ENCODE measurements at regions not wholly inside any gene's neighbourhood (a gene's known extent, or its start where the extent isn't known, plus 50 kb on each side); places are given as distances from the start of the nearest gene placed in this dataset.

DNA sequence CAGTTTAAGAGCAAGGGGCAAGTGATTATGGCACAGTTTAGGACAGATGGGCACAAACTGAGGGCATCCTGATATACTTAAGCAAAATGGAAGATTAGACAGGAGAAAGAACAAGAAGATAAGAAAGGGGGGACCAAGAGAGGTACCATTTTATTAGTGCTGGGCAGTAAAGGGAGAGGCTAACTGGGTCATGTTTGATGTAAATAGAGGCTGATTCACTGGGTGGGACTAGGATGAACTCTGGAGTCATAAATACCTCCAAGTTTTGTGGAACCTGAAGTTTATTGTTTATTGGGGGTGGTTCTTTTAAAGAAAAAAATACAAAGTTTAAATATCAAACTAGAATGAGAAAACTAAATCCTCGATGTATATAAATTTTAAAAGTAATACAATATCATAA lies 1067.2 kb upstream of the GYPC start:
- DNase-seq (no peak), ATAC-seq (replicated peaks) (no peak)
- no peak overlapping the region for H3K27ac Mint-ChIP-seq
- no peak overlapping the region for H3K4me3 Mint-ChIP-seq
- H3K4me1 Mint-ChIP-seq (ENCODE audit: low read depth in 2 of 2): no peaks in the 10 kb centered on the region
- peaks cover 14 to 26% of the 10 kb centered on the region in 2 donors for H3K9me3 Mint-ChIP-seq
- H3K36me3 Mint-ChIP-seq (ENCODE audit: insufficient read depth): no peaks in the 10 kb centered on the region
- H3K27me3 Mint-ChIP-seq: no peaks in the 10 kb centered on the region

GRCh38 chr2:125591954-125592353 lies 1064.0 kb upstream of the GYPC start:
- DNase-seq (no peak), ATAC-seq (replicated peaks) (no peak)
- Mint-ChIP-seq H3K4me1 (ENCODE audit: low read depth in 2 of 2) (no peaks in the 10 kb centered on the region), H3K27ac (no peak overlapping the region), H3K27me3 (no peaks in the 10 kb centered on the region), H3K4me3 (no peak overlapping the region), H3K9me3 (peaks cover 14 to 16% of the 10 kb centered on the region in 2 donors), H3K36me3 (ENCODE audit: insufficient read depth) (no peaks in the 10 kb centered on the region)

DNA sequence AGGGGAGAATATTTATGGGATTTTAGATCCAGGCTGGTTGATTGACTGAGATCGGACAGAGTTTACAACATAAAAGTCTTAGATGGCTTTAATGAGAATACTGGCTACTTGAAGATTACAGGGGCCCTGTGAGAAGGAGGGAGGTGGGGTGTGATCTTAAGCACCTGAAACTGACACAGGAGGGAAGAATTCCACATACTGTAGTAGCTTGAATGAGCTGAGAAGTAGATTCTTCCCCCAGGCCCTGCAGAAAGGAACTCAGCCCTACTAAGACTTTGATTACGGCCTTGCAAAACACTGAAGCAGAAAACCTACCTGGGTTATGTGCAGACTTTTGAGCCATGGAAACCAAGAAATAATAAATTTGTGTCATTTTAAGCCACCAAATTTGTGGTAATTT lies 1062.9 kb upstream of the GYPC start:
- DNase-seq: no peak
- Mint-ChIP-seq H3K27ac (no peak overlapping the region), H3K27me3 (no peaks in the 10 kb centered on the region), H3K4me1 (ENCODE audit: low read depth in 2 of 2) (no peaks in the 10 kb centered on the region), H3K9me3 (peaks cover 14 to 16% of the 10 kb centered on the region in 2 donors), H3K4me3 (no peak overlapping the region), H3K36me3 (ENCODE audit: insufficient read depth) (no peaks in the 10 kb centered on the region)
- no peak for ATAC-seq (replicated peaks)

DNA sequence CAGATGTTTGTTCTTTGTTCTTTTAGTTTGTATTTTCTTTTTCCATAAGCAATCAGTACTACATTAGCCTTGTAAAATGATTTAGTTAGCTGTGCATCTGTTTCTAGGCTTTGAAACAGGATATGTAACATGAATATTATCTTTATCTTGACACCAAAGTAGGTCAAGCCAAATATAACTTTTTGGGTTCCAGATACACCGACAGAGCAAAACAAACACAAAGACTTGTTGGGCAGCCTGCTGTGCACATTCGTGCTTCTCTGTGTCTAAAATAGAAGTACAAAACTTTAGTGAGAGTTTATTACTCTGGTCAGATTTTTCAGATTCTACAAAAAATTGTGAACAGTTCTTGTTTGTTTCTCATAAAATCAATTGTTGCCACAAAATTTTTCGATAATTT lies 1059.3 kb upstream of the GYPC start:
- Mint-ChIP-seq H3K36me3 (ENCODE audit: insufficient read depth) (no peaks in the 10 kb centered on the region), H3K9me3 (peaks cover 0 to 5% of the 10 kb centered on the region in 2 donors)
- ATAC-seq (replicated peaks): no peak

DNA sequence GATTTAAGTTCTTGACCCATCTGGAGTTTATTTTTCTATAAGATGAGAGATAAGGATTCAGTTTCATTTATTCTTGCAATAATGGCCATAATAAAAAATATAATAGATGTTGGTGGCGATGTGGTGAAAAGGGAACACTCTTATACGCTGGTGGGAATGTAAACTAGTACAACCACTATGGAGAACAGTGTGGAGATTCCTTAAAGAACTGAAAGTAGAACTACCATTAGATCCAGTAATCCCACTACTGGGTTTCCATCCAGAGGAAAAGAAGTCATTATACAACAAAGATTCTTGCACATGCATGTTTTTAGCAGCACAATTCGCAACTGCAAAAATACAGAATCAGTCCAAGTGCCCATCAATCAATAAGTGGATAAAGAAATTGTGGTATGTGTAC lies 1040.5 kb upstream of the GYPC start:
- Mint-ChIP-seq H3K9me3 (peaks cover 12 to 15% of the 10 kb centered on the region in 2 donors), H3K27ac (no peak overlapping the region), H3K4me1 (ENCODE audit: low read depth in 2 of 2) (no peaks in the 10 kb centered on the region), H3K27me3 (no peaks in the 10 kb centered on the region), H3K36me3 (ENCODE audit: insufficient read depth) (no peaks in the 10 kb centered on the region), H3K4me3 (no peak overlapping the region)
- ATAC-seq (replicated peaks) (no peak), DNase-seq (no peak)

More for the DNA sequence above, 1059.3 kb upstream of the GYPC start:
- H3K27ac Mint-ChIP-seq: no peak overlapping the region
- no peak overlapping the region for H3K4me3 Mint-ChIP-seq
- DNase-seq: no peak
- no peaks in the 10 kb centered on the region for H3K27me3 Mint-ChIP-seq
- H3K4me1 Mint-ChIP-seq (ENCODE audit: low read depth in 2 of 2): no peaks in the 10 kb centered on the region

GRCh38 chr2:125630377-125630776 lies 1025.6 kb upstream of the GYPC start:
- ATAC-seq (replicated peaks) (no peak), DNase-seq (no peak)
- Mint-ChIP-seq H3K27me3 (no peaks in the 10 kb centered on the region), H3K9me3 (peaks cover 10 to 20% of the 10 kb centered on the region in 2 donors), H3K4me3 (no peak overlapping the region), H3K27ac (no peak overlapping the region), H3K4me1 (ENCODE audit: low read depth in 2 of 2) (no peaks in the 10 kb centered on the region), H3K36me3 (ENCODE audit: insufficient read depth) (no peaks in the 10 kb centered on the region)

GRCh38 chr2:125634662-125635061 lies 1021.3 kb upstream of the GYPC start:
- H3K36me3 Mint-ChIP-seq (ENCODE audit: insufficient read depth): no peaks in the 10 kb centered on the region
- H3K27me3 Mint-ChIP-seq: no peaks in the 10 kb centered on the region
- peaks cover 0 to 12% of the 10 kb centered on the region in 2 donors for H3K9me3 Mint-ChIP-seq
- ATAC-seq (replicated peaks) (no peak), DNase-seq (no peak)
- no peak overlapping the region for H3K27ac Mint-ChIP-seq
- no peak overlapping the region for H3K4me3 Mint-ChIP-seq
- H3K4me1 Mint-ChIP-seq (ENCODE audit: low read depth in 2 of 2): no peaks in the 10 kb centered on the region

GRCh38 chr2:125638345-125638744 lies 1017.6 kb upstream of the GYPC start:
- no peaks in the 10 kb centered on the region for H3K36me3 Mint-ChIP-seq (ENCODE audit: insufficient read depth)
- no peak for ATAC-seq (replicated peaks)
- no peaks in the 10 kb centered on the region for H3K27me3 Mint-ChIP-seq
- no peak for DNase-seq
- H3K4me1 Mint-ChIP-seq (ENCODE audit: low read depth in 2 of 2): no peaks in the 10 kb centered on the region
- H3K27ac Mint-ChIP-seq: no peak overlapping the region
- H3K4me3 Mint-ChIP-seq: no peak overlapping the region
- H3K9me3 Mint-ChIP-seq: no peaks in the 10 kb centered on the region

DNA sequence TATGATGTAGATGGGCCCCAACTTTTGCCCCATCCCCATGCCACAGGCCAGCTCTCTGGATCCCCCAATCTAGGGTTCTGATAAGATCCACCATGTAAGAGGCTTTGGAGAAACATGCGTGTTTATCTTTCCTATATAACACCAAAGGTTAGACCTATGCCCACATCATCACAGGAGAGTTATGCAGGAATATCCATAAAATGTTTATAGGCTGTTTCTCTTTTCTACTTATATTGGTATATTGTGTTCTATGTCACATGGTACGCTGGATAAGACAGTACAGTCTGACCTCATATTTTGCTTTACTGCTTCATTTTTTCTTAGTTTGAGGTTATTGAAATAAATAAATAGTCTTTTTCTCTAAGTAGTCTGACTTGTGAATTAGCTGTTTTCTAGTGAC lies 1013.9 kb upstream of the GYPC start:
- Mint-ChIP-seq H3K4me3 (no peak overlapping the region), H3K9me3 (no peaks in the 10 kb centered on the region)
- no peak for ATAC-seq (replicated peaks)

DNA sequence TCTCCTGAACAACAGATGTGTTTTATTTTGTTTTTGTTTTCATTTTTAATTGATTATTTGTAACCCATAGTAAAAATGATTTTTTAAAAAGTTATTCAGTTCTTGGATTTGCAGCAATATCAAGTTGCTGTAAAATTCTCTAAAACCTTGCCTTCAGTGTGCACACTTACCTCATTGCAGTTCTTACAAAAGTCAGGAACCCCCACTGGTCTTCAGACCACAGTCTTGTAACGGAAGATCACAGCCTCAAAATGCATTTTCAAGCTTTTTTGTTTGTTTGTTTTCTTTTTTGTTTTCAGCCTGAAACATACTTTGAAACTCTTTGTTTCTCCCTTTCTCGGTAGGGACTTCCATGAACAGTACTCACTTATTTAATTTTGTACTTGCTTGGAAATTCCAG lies 1012.8 kb upstream of the GYPC start:
- Mint-ChIP-seq H3K4me3 (no peak overlapping the region), H3K4me1 (ENCODE audit: low read depth in 2 of 2) (no peaks in the 10 kb centered on the region), H3K36me3 (ENCODE audit: insufficient read depth) (no peaks in the 10 kb centered on the region), H3K27ac (no peak overlapping the region), H3K9me3 (no peaks in the 10 kb centered on the region), H3K27me3 (no peaks in the 10 kb centered on the region)
- no peak for ATAC-seq (replicated peaks)
- no peak for DNase-seq

More for the DNA sequence above, 1013.9 kb upstream of the GYPC start:
- Mint-ChIP-seq H3K4me1 (ENCODE audit: low read depth in 2 of 2) (no peaks in the 10 kb centered on the region), H3K36me3 (ENCODE audit: insufficient read depth) (no peaks in the 10 kb centered on the region), H3K27me3 (no peaks in the 10 kb centered on the region), H3K27ac (no peak overlapping the region)
- no peak for DNase-seq

- Mint-ChIP-seq H3K4me3 (no peak overlapping the region), H3K27ac (no peak overlapping the region), H3K9me3 (no peaks in the 10 kb centered on the region), H3K4me1 (ENCODE audit: low read depth in 2 of 2) (no peaks in the 10 kb centered on the region), H3K36me3 (ENCODE audit: insufficient read depth) (no peaks in the 10 kb centered on the region), H3K27me3 (no peaks in the 10 kb centered on the region)
- DNase-seq: no peak
- no peak for ATAC-seq (replicated peaks)
These were observed 1012.4 kb upstream of the GYPC start for GRCh38 chr2:125643585-125643984.

DNA sequence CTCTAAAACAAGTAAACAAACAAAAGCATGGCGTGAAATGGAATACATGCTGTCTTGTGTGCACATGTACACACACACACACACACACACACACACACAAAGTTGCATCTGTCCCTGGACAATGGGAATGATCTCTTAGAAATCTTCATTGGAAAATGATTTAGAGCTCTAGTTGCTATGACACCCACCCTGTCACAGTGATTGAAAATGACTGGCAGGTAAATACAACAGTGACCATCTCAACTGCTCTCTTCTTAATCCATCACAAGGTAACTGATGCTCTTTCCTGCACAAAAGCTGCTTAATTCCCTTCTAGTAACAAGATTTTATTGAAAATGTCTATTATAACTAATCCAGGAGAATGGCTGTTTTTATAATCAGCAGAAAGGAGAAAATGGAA lies 1011.7 kb upstream of the GYPC start:
- Mint-ChIP-seq H3K4me1 (ENCODE audit: low read depth in 2 of 2) (no peaks in the 10 kb centered on the region), H3K27ac (no peak overlapping the region), H3K4me3 (no peak overlapping the region), H3K36me3 (ENCODE audit: insufficient read depth) (no peaks in the 10 kb centered on the region), H3K9me3 (no peaks in the 10 kb centered on the region), H3K27me3 (no peaks in the 10 kb centered on the region)
- no peak for ATAC-seq (replicated peaks)
- no peak for DNase-seq

DNA sequence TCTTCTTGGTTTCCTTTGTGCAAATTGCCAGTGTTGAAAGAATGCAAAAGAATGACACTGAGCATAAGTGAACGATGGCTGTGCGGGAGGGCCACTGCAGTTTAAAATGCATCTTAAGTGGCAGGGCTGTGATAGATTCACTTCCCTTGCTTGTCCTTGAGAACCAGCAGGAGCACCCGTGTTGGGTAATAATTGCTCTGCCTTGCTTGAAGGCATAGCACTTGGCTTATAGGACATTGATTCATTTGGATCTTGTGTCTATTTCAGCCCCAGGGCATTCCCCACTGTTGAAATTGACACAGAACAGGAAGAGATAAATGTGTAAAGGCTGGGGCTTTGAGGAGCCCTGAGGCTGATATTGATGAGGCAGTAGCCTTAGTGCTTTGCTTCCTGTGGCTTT lies 1003.7 kb upstream of the GYPC start:
- Mint-ChIP-seq H3K27me3 (no peaks in the 10 kb centered on the region), H3K9me3 (peaks cover 10 to 14% of the 10 kb centered on the region in 2 donors), H3K4me3 (no peak overlapping the region), H3K27ac (no peak overlapping the region), H3K4me1 (ENCODE audit: low read depth in 2 of 2) (no peaks in the 10 kb centered on the region), H3K36me3 (ENCODE audit: insufficient read depth) (no peaks in the 10 kb centered on the region)
- ATAC-seq (replicated peaks) (no peak), DNase-seq (no peak)

DNA sequence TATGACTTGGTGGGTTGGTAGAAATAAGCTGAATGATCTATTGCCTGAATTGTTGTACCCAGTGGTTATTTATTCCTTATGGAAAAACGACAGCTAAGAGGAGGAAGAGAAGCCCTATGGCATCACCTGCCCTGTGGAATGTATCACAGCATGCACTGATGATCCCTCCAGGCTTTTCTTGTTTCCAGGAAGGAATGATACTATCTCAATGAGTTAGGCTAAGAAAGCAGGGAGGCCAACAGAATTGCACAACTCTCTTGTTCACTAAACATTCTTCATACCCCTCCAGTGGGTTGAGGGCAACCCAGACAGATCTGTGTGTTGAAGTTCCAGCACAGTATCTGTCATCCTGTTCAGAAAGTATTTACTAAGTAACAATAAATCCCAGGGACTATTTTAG lies 1001.7 kb upstream of the GYPC start:
- DNase-seq: no peak
- ATAC-seq (replicated peaks): no peak
- Mint-ChIP-seq H3K27me3 (no peaks in the 10 kb centered on the region), H3K4me3 (no peak overlapping the region), H3K36me3 (ENCODE audit: insufficient read depth) (no peaks in the 10 kb centered on the region), H3K4me1 (ENCODE audit: low read depth in 2 of 2) (no peaks in the 10 kb centered on the region), H3K27ac (no peak overlapping the region), H3K9me3 (peaks cover 10 to 14% of the 10 kb centered on the region in 2 donors)

- Mint-ChIP-seq H3K9me3 (peaks cover 10 to 14% of the 10 kb centered on the region in 2 donors), H3K36me3 (ENCODE audit: insufficient read depth) (no peaks in the 10 kb centered on the region), H3K27me3 (no peaks in the 10 kb centered on the region), H3K27ac (no peak overlapping the region), H3K4me3 (no peak overlapping the region), H3K4me1 (ENCODE audit: low read depth in 2 of 2) (no peaks in the 10 kb centered on the region)
- DNase-seq: no peak
- ATAC-seq (replicated peaks): no peak
These were observed 999.8 kb upstream of the GYPC start for GRCh38 chr2:125656190-125656589.

Measured in effector memory CD8-positive, alpha-beta T cell (primary cell).